Natural killer cell treated with Interleukin-12 subunit alpha and Interleukin-12 subunit beta and Interleukin-15 and Interleukin-18, amount 100 ng/mL, for 72 hours (primary cell): ENCODE measurements at regions not wholly inside any gene's neighbourhood (a gene's known extent, or its start where the extent isn't known, plus 50 kb on each side); places are given as distances from the start of the nearest gene placed in this dataset.

ENCODE experiments used
- ATAC-seq, 2 donors: fragments of 150-1000 bp; cut with Tn5 transposase in 1 of 2; sonication (Bioruptor Pico), chemical (Tn5 transposase) in 1 of 2; 2 replicates each; pipeline ENCODE4 v1.10.0; 2021
- DNase-seq: peaks from one replicate; pipeline ENCODE4 v3.0.0; 2022; ENCODE audit warnings: low spot score
- H3K27ac Mint-ChIP-seq, 2 donors: 1 replicate in 1 of 2; 2 replicates in 1 of 2; pipeline ENCODE4 v1.8.0; 2022; ENCODE audit warnings: mixed read lengths in 2 of 2, mild to moderate bottlenecking in 1 of 2, moderate library complexity in 1 of 2
- H3K27me3 Mint-ChIP-seq, 2 donors: 1 replicate in 1 of 2; 2 replicates in 1 of 2; pipeline ENCODE4 v1.8.0; 2022; ENCODE audit warnings: mixed read lengths in 2 of 2
- H3K36me3 Mint-ChIP-seq: one replicate; pipeline ENCODE4 v1.8.0; 2022; ENCODE audit warnings: mixed read lengths
- H3K4me1 Mint-ChIP-seq, 2 donors: 1 replicate in 1 of 2; 2 replicates in 1 of 2; pipeline ENCODE4 v1.8.0; 2022; ENCODE audit warnings: low read depth in 2 of 2, mixed read lengths in 2 of 2, mild to moderate bottlenecking in 1 of 2
- H3K4me3 Mint-ChIP-seq: one replicate; pipeline ENCODE4 v1.8.0; 2022; ENCODE audit warnings: mixed read lengths
- H3K9me3 Mint-ChIP-seq: 2 replicates; pipeline ENCODE4 v1.8.0; 2022; ENCODE audit warnings: mixed read lengths

- Mint-ChIP-seq H3K36me3 (no peaks in the 10 kb centered on the region), H3K27ac (no peak overlapping the region), H3K27me3 (peaks cover 0 to 5% of the 10 kb centered on the region in 2 donors), H3K4me3 (no peak overlapping the region), H3K9me3 (no peaks in the 10 kb centered on the region), H3K4me1 (no peaks in the 10 kb centered on the region)
- DNase-seq (no peak), ATAC-seq (no peak)
These were observed 1264.3 kb downstream of the BRD1 start for GRCh38 chr22:48563118-48563965.

- Mint-ChIP-seq H3K4me3 (no peak overlapping the region), H3K36me3 (no peaks in the 10 kb centered on the region), H3K9me3 (no peaks in the 10 kb centered on the region), H3K4me1 (no peaks in the 10 kb centered on the region), H3K27ac (no peak overlapping the region), H3K27me3 (no peaks in the 10 kb centered on the region)
- no peak for DNase-seq
- no peak for ATAC-seq
These were observed 1266.0 kb downstream of the BRD1 start for GRCh38 chr22:48561676-48562075.

DNA sequence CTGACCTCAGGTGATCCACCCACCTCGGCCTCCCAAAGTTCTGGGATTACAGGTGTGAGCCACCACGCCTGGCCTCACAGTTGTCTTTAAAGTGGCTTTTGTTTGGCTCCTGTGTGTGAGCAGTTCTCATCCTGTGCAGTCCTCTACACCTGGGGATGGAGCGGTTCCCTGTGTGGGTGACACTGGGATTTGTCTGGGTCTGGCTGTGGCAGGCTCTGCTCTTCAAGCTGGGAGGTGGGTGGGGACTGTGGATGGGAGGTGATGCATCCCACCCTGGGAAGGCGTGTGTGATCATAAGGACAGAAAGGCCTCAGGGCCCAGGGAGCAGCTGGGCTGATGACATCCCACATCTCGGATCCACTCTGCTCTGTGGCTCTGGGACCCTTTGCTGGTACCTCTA lies 1266.8 kb downstream of the BRD1 start:
- Mint-ChIP-seq H3K9me3 (no peaks in the 10 kb centered on the region), H3K27ac (no peak overlapping the region), H3K36me3 (no peaks in the 10 kb centered on the region)

GRCh38 chr22:48560389-48560751 lies 1267.3 kb downstream of the BRD1 start:
- H3K4me1 Mint-ChIP-seq: no peaks in the 10 kb centered on the region
- no peaks in the 10 kb centered on the region for H3K27me3 Mint-ChIP-seq
- no peaks in the 10 kb centered on the region for H3K9me3 Mint-ChIP-seq
- ATAC-seq: no peak
- H3K27ac Mint-ChIP-seq: no peak overlapping the region
- DNase-seq: no peak
- no peaks in the 10 kb centered on the region for H3K36me3 Mint-ChIP-seq
- H3K4me3 Mint-ChIP-seq: no peak overlapping the region

More for the DNA sequence above, 1266.8 kb downstream of the BRD1 start:
- DNase-seq: no peak
- Mint-ChIP-seq H3K27me3 (no peaks in the 10 kb centered on the region), H3K4me1 (no peaks in the 10 kb centered on the region), H3K4me3 (no peak overlapping the region)
- ATAC-seq: no peak

- DNase-seq (no peak), ATAC-seq (no peak)
- Mint-ChIP-seq H3K4me3 (no peak overlapping the region), H3K27ac (no peak overlapping the region), H3K27me3 (no peaks in the 10 kb centered on the region), H3K9me3 (no peaks in the 10 kb centered on the region), H3K36me3 (no peaks in the 10 kb centered on the region), H3K4me1 (no peaks in the 10 kb centered on the region)
These were observed 1267.9 kb downstream of the BRD1 start for GRCh38 chr22:48559647-48560388.

DNA sequence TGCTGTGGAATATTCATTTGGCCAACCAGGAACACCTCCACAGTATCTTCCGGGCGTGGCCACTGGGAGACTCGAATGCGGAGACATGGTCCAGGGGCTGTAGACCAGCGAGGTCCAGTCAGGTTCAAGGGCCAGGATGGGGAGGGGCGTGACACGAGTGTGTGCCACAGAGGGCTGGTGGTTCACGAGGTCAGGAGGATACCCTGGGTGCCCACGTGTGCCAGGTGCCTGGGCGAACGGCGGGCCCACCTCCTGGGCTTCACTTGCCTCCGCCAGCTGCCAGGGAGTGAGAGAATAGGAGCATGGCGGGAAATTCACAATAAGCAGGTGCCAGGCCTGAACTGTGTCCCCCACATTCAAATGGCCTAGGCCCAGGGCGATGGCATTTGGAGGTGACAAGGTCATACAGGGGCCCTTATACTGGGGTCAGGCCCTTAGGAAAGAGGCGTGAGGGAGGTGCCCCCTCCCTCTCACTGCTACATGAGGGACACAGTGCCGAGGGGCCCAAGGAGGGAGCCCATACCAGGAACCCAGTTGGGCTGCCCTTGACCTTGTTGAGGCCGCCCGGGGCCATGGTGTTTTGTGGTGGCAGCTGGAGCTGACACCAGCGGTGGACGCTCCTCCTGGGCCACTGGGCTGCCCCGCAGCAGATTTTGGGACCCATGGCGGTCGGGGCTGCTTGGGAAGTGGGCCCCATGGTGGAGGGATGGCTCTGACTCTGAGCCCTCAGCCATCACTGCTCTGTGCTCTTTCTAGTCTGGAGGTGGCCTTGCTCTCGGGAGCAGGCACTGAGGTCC lies 1268.9 kb downstream of the BRD1 start:
- Mint-ChIP-seq H3K4me3 (no peak overlapping the region), H3K27ac (no peak overlapping the region), H3K27me3 (no peaks in the 10 kb centered on the region), H3K4me1 (no peaks in the 10 kb centered on the region), H3K9me3 (no peaks in the 10 kb centered on the region), H3K36me3 (no peaks in the 10 kb centered on the region)
- no peak for ATAC-seq
- no peak for DNase-seq

- no peak overlapping the region for H3K27ac Mint-ChIP-seq
- no peaks in the 10 kb centered on the region for H3K9me3 Mint-ChIP-seq
- H3K27me3 Mint-ChIP-seq: no peaks in the 10 kb centered on the region
- no peak overlapping the region for H3K4me3 Mint-ChIP-seq
- DNase-seq: no peak
- H3K4me1 Mint-ChIP-seq: no peaks in the 10 kb centered on the region
- no peaks in the 10 kb centered on the region for H3K36me3 Mint-ChIP-seq
- no peak for ATAC-seq
These were observed 1269.7 kb downstream of the BRD1 start for GRCh38 chr22:48558016-48558415.

GRCh38 chr22:48557473-48557872 lies 1270.2 kb downstream of the BRD1 start:
- no peaks in the 10 kb centered on the region for H3K36me3 Mint-ChIP-seq
- no peaks in the 10 kb centered on the region for H3K9me3 Mint-ChIP-seq
- ATAC-seq (no peak), DNase-seq (no peak)
- no peak overlapping the region for H3K4me3 Mint-ChIP-seq
- no peaks in the 10 kb centered on the region for H3K27me3 Mint-ChIP-seq
- no peak overlapping the region for H3K27ac Mint-ChIP-seq
- no peaks in the 10 kb centered on the region for H3K4me1 Mint-ChIP-seq

- no peak overlapping the region for H3K4me3 Mint-ChIP-seq
- H3K36me3 Mint-ChIP-seq: no peaks in the 10 kb centered on the region
- H3K9me3 Mint-ChIP-seq: no peaks in the 10 kb centered on the region
- DNase-seq (no peak), ATAC-seq (peak; percentile 7 to 31)
- no peaks in the 10 kb centered on the region for H3K27me3 Mint-ChIP-seq
- no peaks in the 10 kb centered on the region for H3K4me1 Mint-ChIP-seq
- H3K27ac Mint-ChIP-seq: no peak overlapping the region
These were observed 1270.9 kb downstream of the BRD1 start for GRCh38 chr22:48556751-48557150.

- no peak for ATAC-seq
- H3K4me3 Mint-ChIP-seq: no peak overlapping the region
- H3K27ac Mint-ChIP-seq: no peak overlapping the region
- no peaks in the 10 kb centered on the region for H3K9me3 Mint-ChIP-seq
- DNase-seq: no peak
- no peaks in the 10 kb centered on the region for H3K36me3 Mint-ChIP-seq
- no peaks in the 10 kb centered on the region for H3K27me3 Mint-ChIP-seq
- H3K4me1 Mint-ChIP-seq: no peaks in the 10 kb centered on the region
These were observed 1271.5 kb downstream of the BRD1 start for GRCh38 chr22:48556222-48556621.

DNA sequence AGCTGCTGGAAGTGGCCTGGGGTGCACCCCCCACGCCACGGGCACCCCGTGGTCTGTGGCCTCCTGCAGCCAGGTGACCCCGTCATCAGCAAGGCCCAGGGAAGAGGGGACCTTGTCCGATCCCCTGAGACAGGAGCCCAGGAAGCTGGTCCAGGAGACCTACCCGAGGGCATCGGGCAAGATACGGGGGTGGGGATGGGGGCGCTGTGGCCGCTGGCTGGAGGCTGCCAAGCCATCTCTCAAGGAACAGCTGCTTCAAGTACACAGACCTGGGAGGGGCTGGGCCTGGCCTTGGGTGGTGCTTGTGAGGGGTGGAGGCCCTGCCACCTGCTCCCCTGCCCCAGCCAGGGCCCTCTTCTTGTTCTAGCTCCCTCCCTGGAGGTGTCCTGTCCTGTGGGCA lies 1272.1 kb downstream of the BRD1 start:
- no peak for DNase-seq
- no peak overlapping the region for H3K27ac Mint-ChIP-seq
- H3K4me3 Mint-ChIP-seq: no peak overlapping the region
- no peaks in the 10 kb centered on the region for H3K9me3 Mint-ChIP-seq
- ATAC-seq: no peak
- H3K36me3 Mint-ChIP-seq: no peaks in the 10 kb centered on the region
- no peaks in the 10 kb centered on the region for H3K4me1 Mint-ChIP-seq
- no peaks in the 10 kb centered on the region for H3K27me3 Mint-ChIP-seq

- Mint-ChIP-seq H3K4me3 (no peak overlapping the region), H3K27ac (no peak overlapping the region), H3K9me3 (no peaks in the 10 kb centered on the region), H3K4me1 (no peaks in the 10 kb centered on the region), H3K36me3 (no peaks in the 10 kb centered on the region), H3K27me3 (no peaks in the 10 kb centered on the region)
- ATAC-seq: no peak
- no peak for DNase-seq
These were observed 1272.6 kb downstream of the BRD1 start for GRCh38 chr22:48554893-48555572.

DNA sequence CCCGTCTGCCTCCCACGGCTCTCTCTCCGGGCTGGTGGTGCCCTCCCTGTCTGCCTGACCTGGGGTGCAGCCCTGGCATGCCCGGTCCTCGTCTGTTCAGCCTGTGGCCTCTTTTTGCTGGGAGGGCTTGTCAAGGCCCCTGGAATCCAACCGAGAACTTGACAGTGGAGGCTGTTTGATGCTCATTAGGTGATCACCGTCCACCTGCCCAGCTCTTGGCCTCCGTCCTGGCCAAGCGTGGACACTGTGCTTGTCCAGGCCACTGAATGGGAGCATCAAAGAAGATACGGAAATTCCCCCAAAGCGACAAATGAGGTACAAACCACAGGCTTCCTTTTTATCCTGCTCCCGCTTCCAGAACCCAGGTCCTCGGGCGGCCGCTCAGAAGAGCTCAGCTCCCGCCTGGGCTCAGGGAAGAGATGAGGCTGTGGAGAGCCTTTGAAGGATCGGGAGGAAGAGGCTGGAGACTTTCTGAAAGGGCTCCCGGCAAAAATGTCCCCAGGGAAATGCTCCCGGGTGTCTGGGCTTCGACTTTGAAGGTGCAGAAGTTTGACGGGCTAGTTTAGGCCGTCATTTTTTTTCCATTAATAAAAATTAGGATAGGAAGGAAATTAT lies 1273.9 kb downstream of the BRD1 start:
- Mint-ChIP-seq H3K9me3 (no peaks in the 10 kb centered on the region), H3K27ac (no peak overlapping the region), H3K27me3 (no peaks in the 10 kb centered on the region), H3K4me1 (no peaks in the 10 kb centered on the region), H3K4me3 (no peak overlapping the region), H3K36me3 (no peaks in the 10 kb centered on the region)
- DNase-seq (no peak), ATAC-seq (no peak)
